ENCODE measurements at regions not wholly inside any gene's neighbourhood (a gene's known extent, or its start where the extent isn't known, plus 50 kb on each side); places are given as distances from the start of the nearest gene placed in this dataset.
A peak's percentile ranks its signal among the peaks of the same experiment; 100 is the strongest.

- Mint-ChIP-seq H3K4me1 (ENCODE audit: low read depth, unreplicated experiment) (peaks cover under 1% of the 10 kb centered on the region), H3K27ac (ENCODE audit: unreplicated experiment) (no peak overlapping the region), H3K27me3 (ENCODE audit: unreplicated experiment) (no peaks in the 10 kb centered on the region), H3K9me3 (ENCODE audit: low read depth, unreplicated experiment) (no peaks in the 10 kb centered on the region), H3K4me3 (ENCODE audit: low read depth, unreplicated experiment) (no peak overlapping the region), H3K36me3 (ENCODE audit: insufficient read depth, unreplicated experiment) (no peaks in the 10 kb centered on the region)
- TF ChIP-seq CTCF (IDR thresholded peaks at IDR 0.05; ENCODE audit: unreplicated experiment) = no peak
- CTCF ChIA-PET = interaction anchor here (0.8 kb wide), 1 partner anchor 12 kb away, joined by 3 read pairs; no protein-coding TSS in a partner anchor
- no TSS peak for BruUV-seq (replicated peaks)
- intact Hi-C loops (cut with micrococcal nuclease; ENCODE audit: unreplicated experiment) = no loop called here
- no peak for DNase-seq
Observed at GRCh38 chr5:124549891-124550436, 196.5 kb downstream of the ZNF608 start.

- no TSS peak for BruUV-seq (replicated peaks)
- Mint-ChIP-seq H3K36me3 (ENCODE audit: insufficient read depth, unreplicated experiment) (no peaks in the 10 kb centered on the region), H3K4me3 (ENCODE audit: low read depth, unreplicated experiment) (no peak overlapping the region), H3K4me1 (ENCODE audit: low read depth, unreplicated experiment) (peaks cover 9% of the 10 kb centered on the region), H3K27ac (ENCODE audit: unreplicated experiment) (no peak overlapping the region), H3K27me3 (ENCODE audit: unreplicated experiment) (no peaks in the 10 kb centered on the region), H3K9me3 (ENCODE audit: low read depth, unreplicated experiment) (peaks cover 2% of the 10 kb centered on the region)
- intact Hi-C loops (cut with micrococcal nuclease; ENCODE audit: unreplicated experiment) = no loop called here
- no peak for TF ChIP-seq CTCF (IDR thresholded peaks at IDR 0.05; ENCODE audit: unreplicated experiment)
- CTCF ChIA-PET = interaction anchor here (1.3 kb wide), 1 partner anchor 30 kb away, joined by 3 read pairs; no protein-coding TSS in a partner anchor
- peak; percentile 15 for DNase-seq
Observed at GRCh38 chr5:124546643-124547042, 199.8 kb downstream of the ZNF608 start.

- TF ChIP-seq CTCF (IDR thresholded peaks at IDR 0.05; ENCODE audit: unreplicated experiment) = no peak
- DNase-seq = peak; percentile 23
Observed at GRCh38 chr5:124544366-124545055, 201.9 kb downstream of the ZNF608 start.

GRCh38 chr5:124538931-124539330, 207.5 kb downstream of the ZNF608 start:
- Mint-ChIP-seq H3K9me3 (ENCODE audit: low read depth, unreplicated experiment) (peaks cover 2% of the 10 kb centered on the region), H3K27ac (ENCODE audit: unreplicated experiment) (no peak overlapping the region), H3K4me3 (ENCODE audit: low read depth, unreplicated experiment) (no peak overlapping the region), H3K27me3 (ENCODE audit: unreplicated experiment) (no peaks in the 10 kb centered on the region), H3K36me3 (ENCODE audit: insufficient read depth, unreplicated experiment) (no peaks in the 10 kb centered on the region), H3K4me1 (ENCODE audit: low read depth, unreplicated experiment) (no peaks in the 10 kb centered on the region)
- DNase-seq = no peak
- no peak for TF ChIP-seq CTCF (IDR thresholded peaks at IDR 0.05; ENCODE audit: unreplicated experiment)
- intact Hi-C loops (cut with micrococcal nuclease; ENCODE audit: unreplicated experiment) = no loop called here
- CTCF ChIA-PET = no interaction called here
- BruUV-seq (replicated peaks) = no TSS peak

More at GRCh38 chr5:124544366-124545055, 201.9 kb downstream of the ZNF608 start:
- Mint-ChIP-seq H3K4me3 (ENCODE audit: low read depth, unreplicated experiment) (no peak overlapping the region), H3K27me3 (ENCODE audit: unreplicated experiment) (no peaks in the 10 kb centered on the region), H3K27ac (ENCODE audit: unreplicated experiment) (no peak overlapping the region), H3K9me3 (ENCODE audit: low read depth, unreplicated experiment) (peaks cover 2% of the 10 kb centered on the region), H3K4me1 (ENCODE audit: low read depth, unreplicated experiment) (peaks cover 9% of the 10 kb centered on the region), H3K36me3 (ENCODE audit: insufficient read depth, unreplicated experiment) (no peaks in the 10 kb centered on the region)
- intact Hi-C loops (cut with micrococcal nuclease; ENCODE audit: unreplicated experiment) = no loop called here
- BruUV-seq (replicated peaks) = no TSS peak
- CTCF ChIA-PET = interaction anchor here (1.1 kb wide), 1 partner anchor 691 kb away, joined by 4 read pairs; no protein-coding TSS in a partner anchor
